GM18507 (cell line): ENCODE measurements at regions not wholly inside any gene's neighbourhood (a gene's known extent, or its start where the extent isn't known, plus 50 kb on each side); places are given as distances from the start of the nearest gene placed in this dataset.
"Not testable (repeated sequence)": the region's sequence is repeated elsewhere in the genome, so short reads cannot be mapped to it uniquely, and the experiment has no call there.

ENCODE experiments used
- DNase-seq: peaks from one replicate; pipeline ENCODE4 v3.0.0; 2011; ENCODE audit warnings: low read depth; ENCODE audit not compliant: insufficient read length; ENCODE audit errors: extremely low spot score
- FAIRE-seq: peaks from 2 replicates; lab custom pipeline; 2011; peaks lifted over from hg19 to GRCh38; lab: Jason Lieb, UNC

DNA sequence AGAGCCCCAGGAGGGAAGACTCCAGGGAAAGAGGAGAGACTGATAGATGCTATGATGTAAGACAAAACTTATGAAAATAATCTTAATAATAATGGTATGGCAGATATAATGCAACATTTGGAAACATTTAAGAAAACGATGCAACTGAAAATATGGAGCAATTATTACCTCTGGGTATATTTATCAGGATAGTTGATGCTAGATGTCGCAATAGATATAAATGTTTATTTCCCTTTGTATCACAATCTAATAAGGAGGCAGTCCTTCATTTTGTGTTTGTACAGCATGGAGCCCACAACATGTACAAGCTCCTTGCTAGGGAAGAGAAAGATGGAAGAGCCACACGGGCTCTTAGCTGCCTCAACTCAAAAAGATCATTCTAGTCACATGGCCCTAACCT, 101.1 kb upstream of the TMEM132E start:
- DNase-seq (no peak), FAIRE-seq (no peak)

DNA sequence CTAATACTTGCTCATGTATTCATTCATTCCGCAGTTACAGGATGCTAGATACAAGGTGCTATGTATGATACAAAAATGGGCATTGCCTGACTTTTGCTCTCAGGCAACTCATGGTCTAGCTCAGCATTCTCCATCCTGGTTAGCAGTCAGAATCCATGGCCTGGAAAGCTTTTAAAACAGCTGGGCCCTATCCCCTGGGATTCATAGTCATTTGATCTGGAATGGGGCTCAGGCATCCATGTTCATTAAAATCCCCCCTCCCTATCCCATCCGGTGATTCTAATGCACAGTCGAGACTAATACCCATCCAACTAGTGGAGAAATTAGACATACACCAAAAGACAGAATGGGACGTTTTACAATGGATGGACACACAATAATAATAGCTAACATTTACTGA, 104.1 kb upstream of the TMEM132E start:
- no peak for FAIRE-seq

DNA sequence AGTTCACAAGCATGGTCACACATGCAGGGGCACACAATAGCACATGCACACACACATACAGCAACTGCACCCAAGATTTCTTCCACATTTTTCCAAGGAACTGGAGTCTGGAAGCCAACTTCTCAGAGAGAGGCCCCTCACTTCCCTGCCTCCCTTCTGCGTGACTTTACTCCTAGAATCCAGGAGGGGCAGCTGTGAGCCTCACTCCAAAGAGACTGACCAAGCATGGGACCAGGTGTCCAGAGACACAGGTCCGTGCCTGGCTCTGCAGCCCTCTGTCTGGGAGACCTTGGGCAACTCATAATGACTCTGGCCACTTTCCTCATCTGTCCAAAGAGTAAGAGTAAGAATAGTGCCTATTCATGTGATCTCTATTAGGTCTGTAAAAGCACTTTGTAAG, 104.7 kb upstream of the TMEM132E start:
- no peak for FAIRE-seq

More for the DNA sequence above, 104.1 kb upstream of the TMEM132E start:
- no peak for DNase-seq

DNA sequence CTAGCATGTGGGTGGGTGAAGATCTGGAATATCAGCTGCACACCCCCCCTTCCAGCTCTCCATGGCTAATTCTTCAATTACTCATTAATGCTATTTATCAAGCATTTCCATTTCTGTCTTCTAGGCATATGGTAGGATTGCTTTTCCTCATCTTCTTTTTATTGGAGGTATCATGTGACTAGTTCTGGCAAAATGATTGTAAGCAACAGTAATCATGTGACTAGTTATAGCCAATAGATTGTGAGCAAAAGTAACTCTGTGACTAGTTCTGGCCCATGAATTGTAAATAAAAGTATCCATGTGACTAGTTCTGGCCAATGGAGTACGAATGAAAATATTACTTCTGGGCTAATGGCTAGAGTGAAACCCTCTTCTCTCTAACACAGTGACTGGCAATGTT, 107.0 kb upstream of the TMEM132E start:
- DNase-seq (no peak), FAIRE-seq (no peak)

More for the DNA sequence above, 104.7 kb upstream of the TMEM132E start:
- DNase-seq, result no peak

DNA sequence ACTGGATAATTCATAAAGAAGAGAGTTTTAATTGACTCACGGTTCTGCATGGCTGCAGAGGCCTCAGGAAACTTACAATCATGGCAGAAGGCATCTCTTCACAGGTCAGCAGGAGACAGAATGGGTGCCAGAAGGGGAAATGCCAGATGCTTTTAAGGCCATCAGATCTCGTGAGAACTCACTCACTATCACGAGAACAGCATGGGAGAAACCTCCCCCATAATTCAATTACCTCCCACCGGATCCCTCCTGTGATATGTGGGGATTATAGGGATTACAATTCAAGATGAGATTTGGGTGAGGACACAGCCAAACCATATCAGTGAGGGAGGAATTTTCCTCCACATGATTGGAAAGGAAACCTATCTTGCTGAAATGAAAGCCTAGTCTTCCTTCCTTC, 108.1 kb upstream of the TMEM132E start:
- not testable (repeated sequence) for FAIRE-seq, DNase-seq

DNA sequence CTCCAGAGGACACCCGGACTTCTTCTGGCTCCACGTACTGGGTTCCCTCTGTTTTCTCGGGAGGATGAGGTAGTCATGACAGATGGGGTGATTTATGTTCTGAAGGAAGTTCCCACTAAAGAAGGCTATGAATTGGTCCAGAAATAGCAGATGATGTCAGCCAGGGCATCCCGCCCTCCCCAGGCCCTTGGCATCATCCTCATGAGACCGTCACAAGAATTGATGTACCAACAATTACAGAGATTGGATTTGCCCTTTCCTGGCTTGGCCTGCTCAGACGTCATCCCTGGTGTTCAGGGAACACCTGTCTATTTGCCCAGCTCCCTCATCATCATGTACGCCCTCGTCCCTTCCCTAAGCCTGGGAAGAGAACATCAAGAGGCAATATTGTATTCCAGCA, 102.8 kb upstream of the CCL1 start:
- no peak for DNase-seq

DNA sequence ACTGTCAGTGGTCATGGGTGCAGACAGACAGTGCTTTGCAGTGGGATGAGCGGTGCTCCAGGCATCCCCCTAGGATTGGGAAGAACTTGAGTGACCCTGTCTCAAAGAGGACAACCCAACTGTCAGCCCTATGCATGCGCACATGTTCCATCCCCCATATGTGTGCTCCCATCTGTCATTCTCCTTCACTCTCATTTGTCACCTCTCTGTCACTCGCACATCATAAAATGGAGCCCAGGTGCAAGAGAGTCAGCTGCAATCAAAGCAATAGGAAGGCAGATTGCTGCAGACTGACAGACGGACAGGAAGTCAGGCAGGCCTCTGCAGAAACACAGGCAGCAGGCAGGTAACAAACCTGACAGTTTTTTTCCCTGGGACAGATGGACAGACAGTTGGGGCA, 101.8 kb upstream of the CCL1 start:
- DNase-seq, result no peak
- no peak for FAIRE-seq

More for the DNA sequence above, 102.8 kb upstream of the CCL1 start:
- no peak for FAIRE-seq

DNA sequence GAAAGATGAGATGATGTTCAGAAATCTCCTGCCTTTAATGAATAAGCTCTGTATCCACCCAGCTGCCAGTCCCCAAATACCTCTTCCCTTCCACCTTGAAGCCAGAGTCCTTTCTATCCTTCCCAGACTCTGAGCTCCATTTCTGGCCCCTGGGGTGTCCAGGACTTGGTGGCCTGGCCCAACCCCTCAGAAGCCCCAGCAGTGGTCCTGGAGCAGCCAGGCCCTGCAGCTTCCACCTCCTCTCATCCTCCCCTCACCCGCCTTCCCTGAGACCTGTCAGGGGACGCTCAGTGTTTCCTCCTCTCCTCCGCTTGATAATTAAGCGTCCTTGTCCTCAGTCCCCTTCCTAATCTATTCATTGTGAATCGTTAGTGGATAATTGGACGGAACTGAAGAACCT, 95.2 kb upstream of the CCL1 start:
- DNase-seq, result no peak
- FAIRE-seq, result no peak

DNA sequence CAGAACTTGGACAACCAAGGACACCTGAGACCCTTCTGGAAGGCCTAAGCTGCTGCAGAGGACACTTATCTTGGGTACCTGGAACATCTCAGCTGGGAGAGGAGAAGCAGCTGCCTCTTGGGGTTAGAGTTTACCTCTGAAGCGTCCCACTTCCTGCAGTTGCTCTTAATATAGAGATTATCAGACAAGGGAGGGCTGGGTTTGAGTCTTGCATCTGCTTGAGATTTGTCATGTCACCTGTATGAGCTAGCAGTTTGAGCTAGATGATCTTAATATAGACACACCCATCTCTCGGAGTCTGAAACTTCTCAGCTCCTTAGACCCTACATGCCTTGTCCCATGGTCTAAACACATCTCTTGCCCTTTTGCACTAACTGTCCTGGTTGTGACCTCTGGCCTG, 93.1 kb upstream of the CCL1 start:
- DNase-seq (no peak), FAIRE-seq (no peak)

DNA sequence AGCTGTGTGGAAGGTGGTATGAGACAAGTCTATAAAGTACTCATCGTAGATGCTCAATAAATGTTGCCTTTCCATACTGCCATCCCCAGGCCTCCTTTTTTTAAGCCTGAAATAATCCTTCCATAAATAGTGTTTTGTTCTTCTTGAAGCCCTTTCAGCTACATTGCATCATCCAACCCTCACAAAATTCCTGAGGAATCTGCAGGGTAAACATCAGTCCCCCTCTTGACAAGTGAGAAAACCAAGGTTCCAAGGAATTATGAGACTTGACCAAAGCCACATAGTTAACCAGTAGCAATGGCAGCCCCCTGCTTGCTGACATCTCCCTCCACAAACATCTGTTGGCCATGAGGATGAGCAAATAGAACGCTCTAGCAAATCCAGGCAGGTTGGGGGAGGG, 89.7 kb upstream of the CCL1 start:
- DNase-seq (no peak), FAIRE-seq (no peak)

DNA sequence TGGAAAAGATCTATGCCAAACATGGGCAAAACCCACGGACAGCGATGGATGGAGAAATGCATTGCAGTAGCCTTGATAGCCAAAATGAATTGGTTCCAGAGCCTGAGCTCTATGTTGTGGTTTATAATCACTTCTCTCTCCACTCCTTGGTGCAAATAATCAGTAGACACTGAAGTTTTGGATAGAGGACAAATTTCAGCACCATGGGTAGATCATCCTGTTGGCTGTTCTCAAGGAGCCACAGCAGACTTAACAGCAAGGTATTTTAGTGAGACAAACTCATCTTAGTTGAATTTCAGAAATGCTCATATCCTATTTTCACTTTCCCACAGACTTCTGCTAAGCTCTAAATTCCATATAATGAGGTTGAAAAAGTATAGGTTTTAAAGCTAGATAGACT, 88.3 kb upstream of the CCL1 start:
- DNase-seq (no peak), FAIRE-seq (no peak)

DNA sequence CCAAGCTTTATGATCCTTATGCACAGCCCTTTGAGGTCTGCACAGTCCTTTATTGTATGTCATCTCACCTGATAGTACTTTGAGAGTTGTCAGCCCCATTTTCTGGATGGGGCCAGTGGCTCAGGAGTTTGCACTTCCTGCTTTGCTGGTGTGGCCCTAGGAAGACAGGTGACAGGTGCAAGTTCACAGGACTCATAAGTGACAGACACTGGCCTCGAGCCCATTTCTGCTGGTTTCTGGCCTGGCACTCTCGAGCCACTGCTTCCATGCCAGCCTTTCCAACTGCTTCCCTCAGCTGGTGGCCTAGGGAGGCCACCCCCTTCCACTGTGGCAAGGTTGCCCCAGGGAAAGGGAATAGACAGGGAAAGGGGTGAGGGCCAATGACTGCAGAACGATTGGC, 84.4 kb upstream of the CCL1 start:
- no peak for FAIRE-seq

DNA sequence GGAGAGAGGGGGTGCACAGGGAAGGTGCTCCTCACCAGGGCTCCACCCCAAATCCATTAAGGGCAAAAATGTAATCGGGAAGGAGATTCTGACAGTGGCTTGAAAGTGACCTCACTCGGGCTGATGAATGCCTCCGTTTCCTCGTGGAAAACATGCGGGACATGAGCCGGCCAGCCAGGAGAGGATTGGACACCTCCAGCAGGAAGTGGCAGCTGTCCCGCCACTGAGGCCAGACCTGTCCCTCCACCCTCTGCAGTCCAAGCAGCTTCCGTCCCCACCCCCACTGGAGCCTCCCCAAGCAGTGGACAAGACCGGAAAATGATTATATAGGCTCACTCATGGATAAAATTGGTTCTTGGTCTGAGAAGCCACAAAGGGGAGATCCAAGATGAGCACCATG, 82.1 kb upstream of the CCL1 start:
- DNase-seq (no peak), FAIRE-seq (no peak)

More for the DNA sequence above, 84.4 kb upstream of the CCL1 start:
- no peak for DNase-seq

DNA sequence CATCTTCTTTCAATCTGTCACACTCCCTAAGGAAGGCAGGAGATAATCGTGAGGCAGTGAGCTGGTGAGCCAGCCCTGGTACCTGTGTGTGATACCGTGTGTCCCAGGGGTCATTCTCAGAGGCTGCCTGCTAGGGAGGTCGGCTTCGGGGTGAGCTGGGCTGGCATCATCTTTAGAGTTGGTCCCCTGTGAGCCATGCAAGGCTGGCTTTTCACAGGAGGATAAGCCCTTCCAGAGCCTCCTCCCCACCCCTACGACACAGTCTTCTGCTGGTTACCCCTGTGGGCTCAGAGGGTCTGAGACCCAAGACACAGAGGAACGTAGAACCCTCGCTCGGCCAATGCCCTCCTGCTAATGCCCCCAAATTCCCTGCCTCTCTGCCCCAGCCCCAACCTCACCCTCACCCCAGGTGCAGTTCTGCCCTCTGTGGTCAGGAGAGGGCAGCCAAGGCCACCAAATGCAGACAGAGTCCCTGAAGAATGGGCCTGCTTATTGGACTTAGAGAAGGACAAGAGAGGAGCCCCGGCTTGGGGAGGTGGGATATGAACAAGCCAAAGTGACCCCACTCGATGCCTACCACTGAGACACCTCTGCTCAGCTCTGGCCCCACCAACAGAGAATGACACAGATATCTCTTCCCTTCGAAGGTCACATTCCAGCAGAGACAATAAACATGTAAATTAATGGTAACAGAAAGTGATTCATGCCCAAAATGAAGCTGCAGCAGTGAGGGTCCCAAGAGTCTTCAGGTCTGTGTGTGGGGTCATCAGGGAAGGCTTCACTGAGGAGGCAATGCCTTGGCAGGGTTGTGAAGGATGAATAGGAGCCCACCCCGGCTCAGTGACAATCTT, 80.8 kb upstream of the CCL1 start:
- DNase-seq, result no peak

DNA sequence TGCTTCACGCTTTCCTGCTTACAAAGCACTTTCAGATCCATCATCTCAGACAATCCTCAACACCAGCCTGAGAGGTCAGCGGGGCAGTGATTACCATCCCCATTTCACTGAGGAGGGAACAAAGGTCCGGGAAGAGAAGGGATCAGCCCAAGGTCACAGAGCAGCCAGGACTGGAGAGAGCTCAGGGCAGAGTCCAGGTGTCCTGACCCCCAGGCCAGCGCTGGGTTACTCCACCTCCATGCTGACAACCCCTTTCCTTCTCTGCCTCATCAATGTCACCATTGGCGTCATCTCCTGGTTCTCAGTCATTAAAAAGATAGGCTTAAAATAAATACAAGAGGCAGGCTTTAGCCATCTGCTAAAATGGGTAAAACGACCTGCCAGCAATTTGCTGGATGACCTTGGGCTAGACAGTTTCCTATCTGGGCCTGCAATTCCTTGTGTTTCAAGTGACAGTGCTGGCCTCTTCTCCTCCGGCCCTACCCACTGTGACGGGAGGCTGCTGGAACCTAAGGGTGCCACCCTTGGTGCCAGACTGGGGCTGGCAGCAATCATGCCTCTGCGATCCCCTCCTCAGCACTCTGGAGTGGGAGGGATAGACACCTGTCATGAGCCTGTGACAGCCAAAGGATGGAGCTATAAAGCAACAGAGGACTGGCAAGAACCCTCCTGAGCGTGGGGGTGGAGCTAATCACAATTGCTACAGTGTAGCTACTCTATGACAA, 79.5 kb upstream of the CCL1 start:
- DNase-seq, result no peak
- FAIRE-seq, result no peak

More for the DNA sequence above, 80.8 kb upstream of the CCL1 start:
- no peak for FAIRE-seq

DNA sequence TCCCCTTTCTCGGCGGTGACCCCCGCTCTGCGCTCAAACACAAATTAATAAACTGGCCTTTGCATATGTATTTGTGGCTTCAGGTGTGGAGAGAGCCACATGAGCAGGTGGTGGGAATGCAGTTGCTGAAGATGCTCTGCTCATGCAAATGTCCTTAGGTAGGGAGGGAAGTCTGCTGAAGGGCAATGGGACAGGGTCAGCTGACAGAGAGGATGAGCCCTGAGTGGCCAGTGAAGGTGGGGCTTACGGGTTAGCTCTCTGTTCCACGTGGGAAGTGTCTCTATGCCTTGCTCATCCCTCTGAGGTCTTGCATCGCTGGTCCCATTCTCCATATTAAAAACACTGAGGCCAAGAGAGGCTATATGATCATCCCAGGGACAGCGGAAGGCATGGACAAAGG, 74.2 kb upstream of the CCL1 start:
- DNase-seq (no peak), FAIRE-seq (no peak)

DNA sequence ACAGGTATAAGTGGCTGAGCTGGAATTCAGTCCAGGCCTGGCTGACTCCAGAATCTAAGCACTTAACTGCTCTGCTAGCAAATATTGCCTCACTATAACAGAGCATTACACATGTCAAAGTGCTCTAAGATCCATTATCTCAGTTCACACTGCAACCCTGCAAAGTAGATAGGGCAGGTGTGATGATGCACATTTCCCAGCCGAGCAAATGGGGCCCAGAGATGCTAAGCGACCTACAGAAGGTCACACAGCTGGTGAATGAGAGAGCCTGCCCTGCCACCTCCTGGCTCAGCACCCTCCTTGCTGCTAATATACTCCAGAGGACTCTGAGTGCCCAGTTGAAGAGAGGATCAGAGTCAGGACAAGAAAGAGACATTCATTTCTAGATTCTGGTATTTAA, 73.6 kb upstream of the CCL1 start:
- DNase-seq, result no peak
- FAIRE-seq, result no peak

DNA sequence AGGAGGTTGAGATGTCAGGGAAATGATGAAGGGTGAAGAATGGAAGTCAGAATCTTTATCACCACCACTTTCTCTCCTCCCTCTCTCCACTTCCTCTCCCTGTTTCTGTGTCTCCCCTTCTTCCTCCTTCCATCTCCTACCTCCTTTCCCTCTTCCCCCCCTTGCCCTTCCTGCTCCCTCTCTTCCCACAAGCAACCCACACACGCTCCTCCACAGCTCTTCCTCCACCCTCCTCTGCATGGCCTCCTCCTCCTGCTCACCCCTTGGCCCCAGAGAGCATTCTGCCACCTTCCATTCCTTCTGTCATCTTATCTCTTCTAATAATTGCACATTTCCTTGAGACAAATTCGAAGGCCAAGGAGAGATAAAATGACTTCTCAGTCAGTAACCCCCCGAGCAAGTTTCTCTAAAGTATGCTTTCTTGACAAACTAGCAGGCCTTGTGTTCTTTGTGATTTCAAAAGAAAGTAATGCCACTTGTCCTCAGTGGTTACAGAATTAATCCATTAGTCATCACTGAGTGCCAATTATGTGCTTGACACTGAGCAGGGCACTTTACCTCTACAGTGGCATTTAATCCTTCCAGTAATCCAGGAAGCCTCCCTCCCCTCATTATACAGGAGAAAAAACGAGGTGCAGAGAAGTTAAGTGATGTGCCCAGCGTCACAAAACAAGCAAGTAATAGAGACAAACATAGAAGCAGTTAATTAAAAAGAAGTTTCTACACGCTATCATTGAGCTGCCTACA, 72.3 kb upstream of the CCL1 start:
- FAIRE-seq (no peak), DNase-seq (no peak)

DNA sequence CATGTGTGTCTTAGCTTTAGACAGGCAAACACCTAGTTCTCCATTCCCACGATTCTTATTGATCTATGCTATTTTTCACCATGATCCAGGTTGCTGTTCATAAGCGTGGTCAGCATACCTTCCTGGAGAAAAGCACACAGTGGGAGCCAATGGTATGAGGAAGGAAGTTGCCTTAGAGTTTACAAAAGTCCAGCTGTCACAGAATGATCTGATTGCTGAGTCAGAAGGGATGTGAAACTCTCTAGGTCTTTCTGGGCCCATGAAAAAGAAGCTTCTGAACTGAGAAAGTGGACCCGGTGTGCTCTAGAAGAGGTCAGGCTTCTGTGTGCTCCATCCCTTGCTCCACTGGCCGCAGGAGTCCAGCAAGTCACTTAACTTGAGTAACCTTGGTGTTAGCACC, 71.0 kb upstream of the CCL1 start:
- no peak for DNase-seq
- FAIRE-seq, result no peak

DNA sequence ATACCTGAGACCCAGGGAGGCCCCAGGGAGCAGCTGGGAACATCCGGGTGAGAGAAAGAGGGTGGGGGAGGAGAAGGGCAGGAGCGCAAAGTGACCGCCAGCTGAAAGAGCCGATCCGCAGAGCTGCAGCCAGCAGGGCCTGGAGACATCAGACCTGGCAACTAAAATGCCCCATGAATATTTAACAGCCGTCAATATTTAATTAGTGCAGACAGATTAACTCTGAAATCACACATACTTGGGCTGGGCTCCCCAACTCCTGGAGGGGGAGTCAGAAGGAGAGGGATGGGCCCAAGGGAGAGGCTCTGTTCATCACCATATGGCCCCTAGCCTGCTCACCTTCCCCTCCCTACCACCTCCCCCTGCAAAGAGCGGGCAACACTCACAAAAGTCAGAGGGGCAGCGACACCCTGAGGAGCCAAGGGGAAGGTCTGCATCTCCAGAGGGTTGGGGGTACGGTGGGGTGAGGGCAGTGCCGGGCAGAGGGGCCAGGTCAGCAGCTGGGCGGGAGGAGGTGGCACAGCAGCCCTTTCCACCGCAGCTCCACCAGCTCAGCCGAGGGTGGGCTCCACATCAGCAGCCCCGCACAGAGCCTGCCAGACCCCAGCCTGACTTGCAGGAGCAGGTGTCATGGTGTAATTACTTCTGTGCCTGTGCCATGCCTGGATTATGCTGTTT, 61.9 kb upstream of the CCL1 start:
- DNase-seq (no peak), FAIRE-seq (no peak)
